Liver (tissue), 8 donors: ENCODE measurements at regions not wholly inside any gene's neighbourhood (a gene's known extent, or its start where the extent isn't known, plus 50 kb on each side); places are given as distances from the start of the nearest gene placed in this dataset.

Source experiments
- DNase-seq: peaks from one replicate; pipeline ENCODE4 v3.0.0-alpha.2; 2017; ENCODE audit warnings: low spot score
- H3K27ac ChIP-seq, 2 donors: one replicate each; pipeline ENCODE4 v1.7.0; 2013; ENCODE audit warnings: inconsistent platforms in 2 of 2, low read length in 2 of 2, control low read depth in 1 of 2, low read depth in 1 of 2, mild to moderate bottlenecking in 1 of 2
- H3K27me3 ChIP-seq, 4 donors: one replicate each; pipeline versions ENCODE4 v1.6.1 to v1.7.0; 2013; ENCODE audit warnings: low read length in 3 of 4, inconsistent platforms in 1 of 4, mild to moderate bottlenecking in 1 of 4, moderate library complexity in 1 of 4; ENCODE audit not compliant: control insufficient read depth in 4 of 4, insufficient read depth in 4 of 4
- H3K36me3 ChIP-seq, 4 donors: one replicate each; pipeline versions ENCODE4 v1.6.1 to v1.7.0; 2013; ENCODE audit warnings: low read length in 3 of 4, mild to moderate bottlenecking in 3 of 4, low read depth in 1 of 4, moderate library complexity in 1 of 4; ENCODE audit not compliant: control insufficient read depth in 4 of 4, insufficient read depth in 3 of 4
- H3K4me1 ChIP-seq, 4 donors: one replicate each; pipeline versions ENCODE4 v1.6.1 to v1.7.0; 2013; ENCODE audit warnings: low read length in 3 of 4, mild to moderate bottlenecking in 3 of 4, moderate library complexity in 1 of 4; ENCODE audit not compliant: control insufficient read depth in 4 of 4, insufficient read depth in 4 of 4
- H3K4me3 ChIP-seq, 3 donors: one replicate each; pipeline versions ENCODE4 v1.6.1 to v1.7.0; 2013; ENCODE audit warnings: low read length in 3 of 3, control low read depth in 1 of 3, low read depth in 1 of 3, mild to moderate bottlenecking in 1 of 3
- H3K9ac ChIP-seq, 2 donors: one replicate each; pipeline ENCODE4 v1.7.0; 2013; ENCODE audit warnings: low read length in 2 of 2, mild to moderate bottlenecking in 2 of 2, moderate library complexity in 2 of 2, control low read depth in 1 of 2, low read depth in 1 of 2
- H3K9me3 ChIP-seq, 4 donors: one replicate each; pipeline versions ENCODE4 v1.6.1 to v1.7.0; 2013; ENCODE audit warnings: low read length in 3 of 4; ENCODE audit not compliant: control insufficient read depth in 4 of 4
- ATF3 ChIP-seq: IDR thresholded peaks from 2 replicates; pipeline ENCODE4 v1.6.1; 2016; ENCODE audit warnings: antibody characterized with exemption
- CTCF ChIP-seq: fragments of 150-350 bp; IDR thresholded peaks from 2 replicates; pipeline ENCODE4 v1.5.1; 2017; ENCODE audit warnings: improper control_type of control experiment, low read depth, low read length; ENCODE audit not compliant: missing input control
- EGR1 ChIP-seq, 2 donors: IDR thresholded peaks; 2 replicates each; pipeline ENCODE4 v1.6.1; 2016 to 2018; ENCODE audit warnings: antibody characterized with exemption in 2 of 2, low read depth in 2 of 2
- FOXA1 ChIP-seq: IDR thresholded peaks from 2 replicates; pipeline ENCODE4 v1.6.1; 2016; ENCODE audit warnings: antibody characterized with exemption
- FOXA2 ChIP-seq: IDR thresholded peaks from 2 replicates; pipeline ENCODE4 v1.6.1; 2016; ENCODE audit warnings: antibody characterized with exemption
- GABPA ChIP-seq, 2 donors: IDR thresholded peaks in 1 of 2; conservative IDR thresholded peaks in 1 of 2; 2 replicates each; pipeline ENCODE4 v1.6.1; 2016; ENCODE audit warnings: antibody characterized with exemption in 2 of 2, mild to moderate bottlenecking in 1 of 2, moderate library complexity in 1 of 2
- HNF4A ChIP-seq, 2 donors: conservative IDR thresholded peaks; 2 replicates each; pipeline ENCODE4 v1.6.1; 2016; ENCODE audit warnings: antibody characterized with exemption in 2 of 2, mild to moderate bottlenecking in 2 of 2
- HNF4G ChIP-seq: IDR thresholded peaks from 2 replicates; pipeline ENCODE4 v1.6.1; 2016; ENCODE audit warnings: antibody characterized with exemption
- JUND ChIP-seq, 2 donors: IDR thresholded peaks; 2 replicates each; pipeline ENCODE4 v1.6.1; 2016; ENCODE audit warnings: antibody characterized with exemption in 2 of 2
- MAX ChIP-seq: IDR thresholded peaks from 2 replicates; pipeline ENCODE4 v1.6.1; 2016; ENCODE audit warnings: antibody characterized with exemption
- NR2F2 ChIP-seq: IDR thresholded peaks from 2 replicates; pipeline ENCODE4 v1.6.1; 2016; ENCODE audit warnings: antibody characterized with exemption
- RAD21 ChIP-seq, 2 donors: IDR thresholded peaks; 2 replicates each; pipeline ENCODE4 v1.6.1; 2016; ENCODE audit warnings: antibody characterized with exemption in 2 of 2, mild to moderate bottlenecking in 2 of 2
- REST ChIP-seq: IDR thresholded peaks from 2 replicates; pipeline ENCODE4 v1.6.1; 2016; ENCODE audit warnings: antibody characterized with exemption, mild to moderate bottlenecking
- RXRA ChIP-seq, 2 donors: IDR thresholded peaks; 2 replicates each; pipeline ENCODE4 v1.6.1; 2017 to 2018; ENCODE audit warnings: antibody characterized with exemption in 2 of 2, mild to moderate bottlenecking in 1 of 2
- SP1 ChIP-seq: IDR thresholded peaks from 2 replicates; pipeline ENCODE4 v1.6.1; 2018; ENCODE audit warnings: antibody characterized with exemption, mild to moderate bottlenecking
- TAF1 ChIP-seq: conservative IDR thresholded peaks from 2 replicates; pipeline ENCODE4 v1.6.1; 2016; ENCODE audit warnings: antibody characterized with exemption, mild to moderate bottlenecking
- YY1 ChIP-seq: IDR thresholded peaks from 2 replicates; pipeline ENCODE4 v1.6.1; 2016; ENCODE audit warnings: antibody characterized with exemption, mild to moderate bottlenecking
- ZBTB33 ChIP-seq: IDR thresholded peaks from 2 replicates; pipeline ENCODE4 v1.6.1; 2016; ENCODE audit warnings: antibody characterized with exemption
- WGBS: extraction: QIAGEN DNeasy Blood & Tissue Kit; methylation state at CpG from one replicate; pipeline ENCODE4 v1.1.7; 2013; 5-methylcytosine and 5-hydroxymethylcytosine counted together
- donor health status: healthy.
- donor health status: healthy.
- donor health status: healthy.
- donor health status: healthy.
- donor health status: healthy.

GRCh38 chr10:62744136-62744535 is 60.4 kb upstream of the ADO start:
- Histone ChIP-seq H3K9me3 (no peaks in the 10 kb centered on the region), H3K4me3 (no peak overlapping the region), H3K4me1 (no peaks in the 10 kb centered on the region), H3K36me3 (no peaks in the 10 kb centered on the region), H3K27me3 (no peaks in the 10 kb centered on the region), H3K9ac (no peak overlapping the region), H3K27ac (no peak overlapping the region)
- no peak for TF ChIP-seq FOXA2
- TF ChIP-seq FOXA1 = no peak
- TF ChIP-seq RAD21 (IDR thresholded peaks at IDR 0.05) = no peak
- no peak for TF ChIP-seq ATF3
- no peak for TF ChIP-seq HNF4G
- no peak for TF ChIP-seq RXRA (IDR thresholded peaks at IDR 0.05)
- no peak for TF ChIP-seq GABPA (IDR thresholded peaks at IDR 0.05 in 1 of 2, conservative IDR thresholded peaks at IDR 0.05 in 1 of 2)
- no peak for TF ChIP-seq JUND (IDR thresholded peaks at IDR 0.05)
- no peak for TF ChIP-seq REST
- no peak for TF ChIP-seq MAX
- no peak for TF ChIP-seq HNF4A (conservative IDR thresholded peaks at IDR 0.05)
- TF ChIP-seq YY1 = no peak
- TF ChIP-seq CTCF = no peak
- TF ChIP-seq NR2F2 = no peak
- no peak for TF ChIP-seq TAF1
- no peak for TF ChIP-seq SP1
- no peak for TF ChIP-seq EGR1 (IDR thresholded peaks at IDR 0.05; ENCODE audit: low read depth in 2 of 2)
- WGBS = 82% methylated on average over 3 of the region's 3 CpGs
- no peak for DNase-seq

- Histone ChIP-seq H3K4me1 (no peaks in the 10 kb centered on the region), H3K9me3 (no peaks in the 10 kb centered on the region), H3K27ac (no peak overlapping the region), H3K9ac (no peak overlapping the region), H3K27me3 (no peaks in the 10 kb centered on the region), H3K36me3 (no peaks in the 10 kb centered on the region), H3K4me3 (no peak overlapping the region)
- WGBS = 89% methylated on average over 2 of the region's 2 CpGs
- no peak for DNase-seq
- no peak for TF ChIP-seq FOXA2
- no peak for TF ChIP-seq YY1
- TF ChIP-seq FOXA1 = no peak
- no peak for TF ChIP-seq RAD21 (IDR thresholded peaks at IDR 0.05)
- TF ChIP-seq JUND (IDR thresholded peaks at IDR 0.05) = no peak
- no peak for TF ChIP-seq MAX
- TF ChIP-seq HNF4A (conservative IDR thresholded peaks at IDR 0.05) = no peak
- TF ChIP-seq TAF1 = no peak
- no peak for TF ChIP-seq CTCF
- TF ChIP-seq SP1 = no peak
- TF ChIP-seq HNF4G = no peak
- TF ChIP-seq RXRA (IDR thresholded peaks at IDR 0.05) = no peak
- no peak for TF ChIP-seq ATF3
- TF ChIP-seq NR2F2 = no peak
- TF ChIP-seq EGR1 (IDR thresholded peaks at IDR 0.05; ENCODE audit: low read depth in 2 of 2) = no peak
- no peak for TF ChIP-seq GABPA (IDR thresholded peaks at IDR 0.05 in 1 of 2, conservative IDR thresholded peaks at IDR 0.05 in 1 of 2)
- no peak for TF ChIP-seq ZBTB33
Measured at GRCh38 chr10:62745581-62745980, 58.9 kb upstream of the ADO start.
